Right lobe of liver (tissue), 4 donors: ENCODE measurements at regions not wholly inside any gene's neighbourhood (a gene's known extent, or its start where the extent isn't known, plus 50 kb on each side); places are given as distances from the start of the nearest gene placed in this dataset.

Source experiments
- CTCF ChIP-seq, 4 donors: fragments of 200-600 bp in 3 of 4; fragments of 450-650 bp in 1 of 4; IDR thresholded peaks; one replicate each; pipeline versions ENCODE4 v1.5.1 to v1.8.0; 2016 to 2022; ENCODE audit warnings: antibody characterized with exemption in 4 of 4, mild to moderate bottlenecking in 2 of 4
- POLR2A ChIP-seq: fragments of 450-650 bp; IDR thresholded peaks from one replicate; pipeline ENCODE4 v1.6.1; 2017; ENCODE audit warnings: antibody characterized with exemption, mild to moderate bottlenecking
- donor health status: DM: no; HTN: no; CAD: no.
- donor health status: DM: no; HTN: no; CAD: no.
- donor health status: DM: no; HTN: yes; CAD: no.

DNA sequence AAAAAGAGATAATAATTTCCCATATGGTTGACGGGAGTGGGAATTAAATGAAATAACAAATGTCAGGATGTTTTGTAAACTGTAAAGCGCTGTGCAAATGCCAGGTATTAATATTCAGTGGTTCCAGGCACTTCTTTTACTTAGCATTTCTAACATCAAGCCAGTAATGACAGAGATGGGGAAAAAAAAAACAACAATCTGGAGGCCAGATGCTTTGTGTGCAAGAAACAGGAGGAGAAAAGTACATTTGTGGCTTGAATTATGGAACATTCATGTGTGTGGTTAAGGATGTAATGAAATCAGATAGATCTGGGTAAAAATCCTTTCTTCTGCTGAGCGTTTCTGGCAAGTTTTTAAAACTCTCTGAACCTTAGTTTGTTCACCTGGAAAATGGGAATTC, 509.6 kb downstream of the FUT8 start:
- TF ChIP-seq POLR2A = no peak
- no peak for TF ChIP-seq CTCF (IDR thresholded peaks at IDR 0.05)
